ENCODE measurements at regions not wholly inside any gene's neighbourhood (a gene's known extent, or its start where the extent isn't known, plus 50 kb on each side); places are given as distances from the start of the nearest gene placed in this dataset.

DNA sequence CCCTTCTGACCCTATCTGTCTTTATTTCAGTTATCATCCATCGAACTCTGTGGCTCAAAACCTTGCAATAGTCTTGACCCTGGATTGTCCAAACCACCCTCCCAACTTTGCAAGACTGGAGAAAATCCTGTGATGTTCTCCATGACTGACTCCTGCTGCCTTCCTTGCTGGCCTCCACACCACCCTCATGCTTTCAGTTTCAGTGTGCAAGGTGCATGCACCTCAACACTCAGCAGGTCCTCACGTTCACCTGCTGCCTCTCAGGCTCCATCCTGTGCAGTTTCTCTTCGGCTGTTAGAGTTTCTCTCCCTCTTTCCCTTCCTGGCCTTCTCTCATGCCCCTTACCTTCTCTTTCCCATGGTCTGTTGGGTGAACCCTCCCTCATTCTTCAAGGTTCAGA is 59.4 kb upstream of the ASIC2 start:
- no peaks in the 10 kb centered on the region for H3K4me1 Mint-ChIP-seq
- H3K4me3 ChIP-seq (ENCODE audit: low read length in 2 of 2) = no peak overlapping the region
- no peaks in the 10 kb centered on the region for H3K4me1 ChIP-seq (ENCODE audit: insufficient read depth, low read length)
- no peak overlapping the region for H3K27ac Mint-ChIP-seq
- H3K4me3 Mint-ChIP-seq = no peak overlapping the region
- H3K36me3 ChIP-seq (ENCODE audit: insufficient read depth, low read length) = no peaks in the 10 kb centered on the region
- no peak for DNase-seq
- H3K27me3 Mint-ChIP-seq = peaks cover 0 to 8% of the 10 kb centered on the region in 2 donors
- H3K27me3 ChIP-seq (ENCODE audit: insufficient read depth, low read length) = no peaks in the 10 kb centered on the region
- ChIA-PET CTCF (ENCODE audit: partially characterized antibody) (no interaction called here), POLR2A (ENCODE audit: partially characterized antibody) (no interaction called here)
- H3K27ac ChIP-seq (ENCODE audit: low read depth, low read length) = no peak overlapping the region
- H3K9me3 ChIP-seq (ENCODE audit: control insufficient read depth in 1 of 2, low read length in 2 of 2) = no peaks in the 10 kb centered on the region
- intact Hi-C loops (cut with micrococcal nuclease) = no loop called here
- H3K36me3 Mint-ChIP-seq = no peaks in the 10 kb centered on the region
- peaks cover 0 to 3% (median 0%) of the 10 kb centered on the region in 8 donors for H3K9me3 Mint-ChIP-seq

GRCh38 chr17:33356266-33356665 is 63.2 kb upstream of the ASIC2 start:
- H3K36me3 Mint-ChIP-seq = no peaks in the 10 kb centered on the region
- intact Hi-C loops (cut with micrococcal nuclease) = no loop called here
- CTCF ChIA-PET (ENCODE audit: partially characterized antibody) = no interaction called here

DNA sequence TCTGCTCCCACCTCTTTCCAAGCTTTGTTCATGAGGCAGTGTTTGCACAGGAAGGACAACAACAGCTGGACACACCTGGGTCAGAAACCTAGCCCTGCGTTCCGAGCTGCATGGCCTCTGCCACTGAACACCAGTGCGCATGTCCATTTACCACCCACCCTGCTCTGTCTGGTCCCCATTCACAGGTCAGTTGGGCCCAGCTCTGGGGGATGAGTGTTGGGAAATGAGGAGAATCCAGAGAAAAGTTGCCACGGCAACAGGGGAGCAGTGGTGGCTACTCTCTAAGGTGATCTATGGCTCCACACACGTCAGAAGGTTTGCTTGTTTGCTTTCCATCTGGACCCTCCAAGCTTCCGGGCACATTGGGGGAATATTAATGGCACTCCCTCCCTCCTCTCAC is 70.4 kb upstream of the ASIC2 start:
- peaks cover 0 to 4% (median 0%) of the 10 kb centered on the region in 8 donors for H3K9me3 Mint-ChIP-seq
- Histone ChIP-seq H3K9me3 (ENCODE audit: control insufficient read depth in 1 of 2, low read length in 2 of 2) (no peaks in the 10 kb centered on the region), H3K36me3 (ENCODE audit: insufficient read depth, low read length) (no peaks in the 10 kb centered on the region), H3K4me3 (ENCODE audit: low read length in 2 of 2) (no peak overlapping the region), H3K27ac (ENCODE audit: low read depth, low read length) (no peak overlapping the region), H3K27me3 (ENCODE audit: insufficient read depth, low read length) (no peaks in the 10 kb centered on the region), H3K4me1 (ENCODE audit: insufficient read depth, low read length) (no peaks in the 10 kb centered on the region)
- peaks cover under 1 to 13% of the 10 kb centered on the region in 2 donors for H3K27me3 Mint-ChIP-seq
- intact Hi-C loops (cut with micrococcal nuclease) = no loop called here
- ChIA-PET POLR2A (ENCODE audit: partially characterized antibody) (no interaction called here), CTCF (ENCODE audit: partially characterized antibody) (no interaction called here)
- no peaks in the 10 kb centered on the region for H3K36me3 Mint-ChIP-seq
- H3K4me1 Mint-ChIP-seq = no peaks in the 10 kb centered on the region
- no peak overlapping the region for H3K4me3 Mint-ChIP-seq
- no peak overlapping the region for H3K27ac Mint-ChIP-seq
- DNase-seq = no peak

More at GRCh38 chr17:33356266-33356665, 63.2 kb upstream of the ASIC2 start:
- DNase-seq = no peak
- H3K27ac Mint-ChIP-seq = no peak overlapping the region
- Histone ChIP-seq H3K27me3 (ENCODE audit: insufficient read depth, low read length) (no peaks in the 10 kb centered on the region), H3K27ac (ENCODE audit: low read depth, low read length) (no peak overlapping the region), H3K9me3 (ENCODE audit: control insufficient read depth in 1 of 2, low read length in 2 of 2) (no peaks in the 10 kb centered on the region), H3K36me3 (ENCODE audit: insufficient read depth, low read length) (no peaks in the 10 kb centered on the region), H3K4me3 (ENCODE audit: low read length in 2 of 2) (no peak overlapping the region), H3K4me1 (ENCODE audit: insufficient read depth, low read length) (no peaks in the 10 kb centered on the region)
- H3K9me3 Mint-ChIP-seq = peaks cover 0 to 5% (median 0%) of the 10 kb centered on the region in 8 donors
- H3K27me3 Mint-ChIP-seq = peaks cover 0 to 10% of the 10 kb centered on the region in 2 donors
- H3K4me1 Mint-ChIP-seq = no peaks in the 10 kb centered on the region
- H3K4me3 Mint-ChIP-seq = no peak overlapping the region
- POLR2A ChIA-PET (ENCODE audit: partially characterized antibody) = no interaction called here

DNA sequence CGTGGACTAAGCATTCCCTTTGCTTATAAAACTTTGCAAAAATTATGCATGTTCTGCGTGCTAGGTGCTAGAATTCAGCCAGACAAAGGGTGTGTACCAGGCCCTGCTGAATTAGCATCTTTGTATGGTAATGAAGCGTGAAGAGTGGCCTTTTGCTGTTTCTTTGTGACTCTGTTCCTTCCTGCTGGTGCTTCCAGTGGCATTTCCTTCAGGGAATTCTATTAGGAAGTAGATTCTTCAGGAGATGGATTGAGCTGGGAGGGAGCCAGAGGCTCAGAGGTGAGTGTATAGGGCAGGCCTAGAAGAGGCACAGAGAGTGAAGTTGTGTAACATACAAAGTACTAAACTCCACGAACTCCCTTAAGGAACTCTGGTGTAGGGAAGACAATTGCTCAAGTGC is 73.9 kb upstream of the ASIC2 start:
- Histone ChIP-seq H3K4me3 (ENCODE audit: low read length in 2 of 2) (no peak overlapping the region), H3K9me3 (ENCODE audit: control insufficient read depth in 1 of 2, low read length in 2 of 2) (no peaks in the 10 kb centered on the region), H3K27ac (ENCODE audit: low read depth, low read length) (no peak overlapping the region), H3K36me3 (ENCODE audit: insufficient read depth, low read length) (no peaks in the 10 kb centered on the region), H3K4me1 (ENCODE audit: insufficient read depth, low read length) (no peaks in the 10 kb centered on the region), H3K27me3 (ENCODE audit: insufficient read depth, low read length) (no peaks in the 10 kb centered on the region)
- no peak for DNase-seq
- POLR2A ChIA-PET (ENCODE audit: partially characterized antibody) = no interaction called here
- Mint-ChIP-seq H3K27me3 (peaks cover 10 to 12% of the 10 kb centered on the region in 2 donors), H3K9me3 (peaks cover 0 to 3% (median 0%) of the 10 kb centered on the region in 8 donors), H3K27ac (no peak overlapping the region), H3K4me1 (no peaks in the 10 kb centered on the region), H3K4me3 (no peak overlapping the region), H3K36me3 (no peaks in the 10 kb centered on the region)
- CTCF ChIA-PET (ENCODE audit: partially characterized antibody) = no interaction called here
- intact Hi-C loops (cut with micrococcal nuclease) = no loop called here

DNA sequence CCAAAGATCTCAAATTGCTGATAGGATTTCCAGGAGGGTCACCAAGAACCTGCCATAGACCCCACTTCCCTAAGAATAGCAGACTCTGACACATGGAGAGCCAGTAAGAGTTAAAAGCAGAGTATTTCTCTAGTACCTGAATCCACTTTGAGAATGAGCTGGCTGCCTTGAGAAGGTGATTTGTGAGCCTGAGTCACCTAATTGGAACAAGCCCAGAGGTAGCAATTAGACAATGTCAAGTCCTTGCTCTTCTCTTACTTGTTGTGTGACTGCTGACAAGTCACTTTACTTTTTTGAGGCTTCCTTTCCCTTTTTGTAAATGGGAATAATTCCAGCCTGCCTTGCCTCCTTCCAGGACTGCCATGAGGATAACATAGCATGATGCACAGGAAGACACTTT is 76.1 kb upstream of the ASIC2 start:
- Histone ChIP-seq H3K27ac (ENCODE audit: low read depth, low read length) (no peak overlapping the region), H3K9me3 (ENCODE audit: control insufficient read depth in 1 of 2, low read length in 2 of 2) (no peaks in the 10 kb centered on the region)

DNA sequence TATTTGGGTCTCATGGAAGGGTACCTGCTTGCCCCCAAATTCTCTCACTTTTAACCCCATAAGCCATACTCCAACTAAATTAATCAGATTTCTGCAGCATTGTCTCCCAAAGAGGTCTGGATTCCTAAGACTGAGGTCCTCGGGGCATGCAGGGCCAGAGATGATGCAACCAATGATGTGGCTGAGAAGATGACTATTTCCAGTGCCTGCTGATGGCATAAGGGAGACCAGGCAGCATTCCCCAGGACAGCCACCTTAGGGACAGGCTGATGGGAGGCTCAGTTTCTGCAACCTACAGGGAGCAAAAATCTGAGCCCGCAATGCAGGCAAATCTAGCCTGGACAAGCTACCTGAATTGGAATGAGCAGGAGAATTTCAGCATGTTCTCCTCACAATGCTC is 76.8 kb upstream of the ASIC2 start:
- Histone ChIP-seq H3K4me3 (ENCODE audit: low read length in 2 of 2) (no peak overlapping the region), H3K4me1 (ENCODE audit: insufficient read depth, low read length) (no peaks in the 10 kb centered on the region), H3K36me3 (ENCODE audit: insufficient read depth, low read length) (no peaks in the 10 kb centered on the region), H3K9me3 (ENCODE audit: control insufficient read depth in 1 of 2, low read length in 2 of 2) (no peaks in the 10 kb centered on the region), H3K27ac (ENCODE audit: low read depth, low read length) (no peak overlapping the region), H3K27me3 (ENCODE audit: insufficient read depth, low read length) (no peaks in the 10 kb centered on the region)
- H3K36me3 Mint-ChIP-seq = no peaks in the 10 kb centered on the region
- no peak for DNase-seq
- CTCF ChIA-PET (ENCODE audit: partially characterized antibody) = no interaction called here
- H3K4me3 Mint-ChIP-seq = no peak overlapping the region
- intact Hi-C loops (cut with micrococcal nuclease) = no loop called here
- H3K27ac Mint-ChIP-seq = no peak overlapping the region
- H3K27me3 Mint-ChIP-seq = peaks cover 14% of the 10 kb centered on the region in 2 donors
- POLR2A ChIA-PET (ENCODE audit: partially characterized antibody) = no interaction called here
- H3K4me1 Mint-ChIP-seq = no peaks in the 10 kb centered on the region
- H3K9me3 Mint-ChIP-seq = peaks cover 0 to 3% (median 0%) of the 10 kb centered on the region in 8 donors

More for the DNA sequence above, 76.1 kb upstream of the ASIC2 start:
- Histone ChIP-seq H3K36me3 (ENCODE audit: insufficient read depth, low read length) (no peaks in the 10 kb centered on the region), H3K4me3 (ENCODE audit: low read length in 2 of 2) (no peak overlapping the region), H3K27me3 (ENCODE audit: insufficient read depth, low read length) (no peaks in the 10 kb centered on the region), H3K4me1 (ENCODE audit: insufficient read depth, low read length) (no peaks in the 10 kb centered on the region)
- intact Hi-C loops (cut with micrococcal nuclease) = no loop called here
- DNase-seq = no peak
- Mint-ChIP-seq H3K9me3 (peaks cover 0 to 3% (median 0%) of the 10 kb centered on the region in 8 donors), H3K27ac (no peak overlapping the region), H3K36me3 (no peaks in the 10 kb centered on the region), H3K27me3 (peaks cover 12 to 14% of the 10 kb centered on the region in 2 donors), H3K4me3 (no peak overlapping the region), H3K4me1 (no peaks in the 10 kb centered on the region)
- ChIA-PET POLR2A (ENCODE audit: partially characterized antibody) (no interaction called here), CTCF (ENCODE audit: partially characterized antibody) (no interaction called here)

- Histone ChIP-seq H3K4me1 (ENCODE audit: insufficient read depth, low read length) (no peaks in the 10 kb centered on the region), H3K27ac (ENCODE audit: low read depth, low read length) (no peak overlapping the region), H3K27me3 (ENCODE audit: insufficient read depth, low read length) (no peaks in the 10 kb centered on the region), H3K4me3 (ENCODE audit: low read length in 2 of 2) (no peak overlapping the region), H3K9me3 (ENCODE audit: control insufficient read depth in 1 of 2, low read length in 2 of 2) (no peaks in the 10 kb centered on the region), H3K36me3 (ENCODE audit: insufficient read depth, low read length) (no peaks in the 10 kb centered on the region)
- Mint-ChIP-seq H3K27me3 (peaks cover 11 to 14% of the 10 kb centered on the region in 2 donors), H3K27ac (no peak overlapping the region), H3K36me3 (no peaks in the 10 kb centered on the region), H3K4me1 (no peaks in the 10 kb centered on the region), H3K9me3 (peaks cover 0 to 3% (median 0%) of the 10 kb centered on the region in 8 donors), H3K4me3 (no peak overlapping the region)
- DNase-seq = no peak
- ChIA-PET CTCF (ENCODE audit: partially characterized antibody) (no interaction called here), POLR2A (ENCODE audit: partially characterized antibody) (no interaction called here)
- intact Hi-C loops (cut with micrococcal nuclease) = no loop called here
Observed at GRCh38 chr17:33370401-33370800, 77.3 kb upstream of the ASIC2 start.

GRCh38 chr17:33371377-33371776 is 78.3 kb upstream of the ASIC2 start:
- H3K4me3 Mint-ChIP-seq = no peak overlapping the region
- no peaks in the 10 kb centered on the region for H3K4me1 Mint-ChIP-seq
- H3K27me3 Mint-ChIP-seq = peaks cover 9 to 14% of the 10 kb centered on the region in 2 donors
- CTCF ChIA-PET (ENCODE audit: partially characterized antibody) = no interaction called here
- no peak overlapping the region for H3K4me3 ChIP-seq (ENCODE audit: low read length in 2 of 2)
- H3K4me1 ChIP-seq (ENCODE audit: insufficient read depth, low read length) = no peaks in the 10 kb centered on the region
- intact Hi-C loops (cut with micrococcal nuclease) = no loop called here
- DNase-seq = no peak
- peaks cover 0 to 3% (median 0%) of the 10 kb centered on the region in 8 donors for H3K9me3 Mint-ChIP-seq
- H3K27ac ChIP-seq (ENCODE audit: low read depth, low read length) = no peak overlapping the region
- no peaks in the 10 kb centered on the region for H3K27me3 ChIP-seq (ENCODE audit: insufficient read depth, low read length)
- no peaks in the 10 kb centered on the region for H3K36me3 ChIP-seq (ENCODE audit: insufficient read depth, low read length)
- POLR2A ChIA-PET (ENCODE audit: partially characterized antibody) = no interaction called here
- H3K36me3 Mint-ChIP-seq = no peaks in the 10 kb centered on the region
- no peak overlapping the region for H3K27ac Mint-ChIP-seq
- H3K9me3 ChIP-seq (ENCODE audit: control insufficient read depth in 1 of 2, low read length in 2 of 2) = no peaks in the 10 kb centered on the region

Measured in CD4-positive, alpha-beta memory T cell (primary cell).